IMR-90 (cell line): ENCODE measurements at regions not wholly inside any gene's neighbourhood (a gene's known extent, or its start where the extent isn't known, plus 50 kb on each side); places are given as distances from the start of the nearest gene placed in this dataset.
A peak's percentile ranks its signal among the peaks of the same experiment; 100 is the strongest.

ENCODE experiments used
- ATAC-seq: fragments of 200-7000 bp; cut with Tn5 transposase; 2 replicates; pipeline ENCODE4 v1.9.1; 2020; ENCODE audit warnings: low read depth, mild to moderate bottlenecking, moderate library complexity
- BruUV-seq: library from RNA; stranded (reverse); fragments of 400-500 nt; replicated peaks from 2 replicates; lab custom pipeline; 2021; lab: Mats Ljungman, UMichigan
- CTCF ChIA-PET: fragments of 300-600 bp; formaldehyde crosslinking; extraction: SDS; loops from one replicate; lab custom pipeline; 2021; ENCODE audit warnings: antibody characterized with exemption; lab: Yijun Ruan, JAX
- POLR2A ChIA-PET: fragments of 300-600 bp; sonication (Branson Sonifier 250); formaldehyde crosslinking; loops from one replicate; lab custom pipeline; 2022; ENCODE audit warnings: antibody characterized with exemption; ENCODE audit not compliant: unreplicated experiment; lab: Charles Lee
- DNase-seq: peaks from one replicate; pipeline ENCODE4 v3.0.0; 2013
- H2AFZ ChIP-seq: replicated peaks from 2 replicates; pipeline ENCODE3; 2013; ENCODE audit warnings: low read length, mild to moderate bottlenecking; ENCODE audit not compliant: poor library complexity
- H2AK5ac ChIP-seq: 2 replicates; pipeline ENCODE4 v1.6.1; 2013; ENCODE audit warnings: low read depth, low read length, inconsistent platforms
- H2AK9ac ChIP-seq: replicated peaks from 2 replicates; pipeline ENCODE3; 2013; ENCODE audit warnings: mild to moderate bottlenecking, low read depth, low read length, moderate library complexity; ENCODE audit not compliant: poor library complexity
- H2BK120ac ChIP-seq: 2 replicates; pipeline ENCODE4 v1.6.1; 2013; ENCODE audit warnings: low read depth, low read length, inconsistent platforms
- H2BK15ac ChIP-seq: 3 replicates; pipeline ENCODE4 v1.6.1; 2013; ENCODE audit warnings: low read depth, low read length, inconsistent platforms
- H2BK20ac ChIP-seq: 2 replicates; pipeline ENCODE4 v1.6.1; 2013; ENCODE audit warnings: low read depth, mild to moderate bottlenecking, inconsistent platforms, low read length, moderate library complexity
- H2BK5ac ChIP-seq: 2 replicates; pipeline ENCODE4 v1.6.1; 2013; ENCODE audit warnings: mild to moderate bottlenecking, low read depth, low read length, inconsistent platforms; ENCODE audit not compliant: poor library complexity, severe bottlenecking
- H3K14ac ChIP-seq: replicated peaks from 2 replicates; pipeline ENCODE4 v1.6.1; 2013; ENCODE audit warnings: low read depth, low read length, inconsistent platforms
- H3K18ac ChIP-seq: 2 replicates; pipeline ENCODE4 v1.6.1; 2013; ENCODE audit warnings: low read depth, low read length, control low read depth
- H3K23ac ChIP-seq: 2 replicates; pipeline ENCODE4 v1.6.1; 2013; ENCODE audit warnings: low read depth, low read length, inconsistent platforms
- H3K27ac ChIP-seq: 2 replicates; pipeline ENCODE4 v1.5.1; 2013; ENCODE audit warnings: mild to moderate bottlenecking, control low read depth, low read length; ENCODE audit not compliant: insufficient read depth
- H3K27me3 ChIP-seq: 2 replicates; pipeline ENCODE4 v1.6.1; 2013; ENCODE audit warnings: low read length; ENCODE audit not compliant: control insufficient read depth, insufficient read depth
- H3K36me3 ChIP-seq: 2 replicates; pipeline ENCODE4 v1.6.1; 2013; ENCODE audit warnings: low read length, mixed read lengths; ENCODE audit not compliant: control insufficient read depth, insufficient read depth
- H3K4ac ChIP-seq: 2 replicates; pipeline ENCODE4 v1.6.1; 2013; ENCODE audit warnings: low read depth, low read length, inconsistent platforms
- H3K4me1 ChIP-seq: 2 replicates; pipeline ENCODE4 v1.6.1; 2013; ENCODE audit warnings: low read length, mixed read lengths; ENCODE audit not compliant: control insufficient read depth, insufficient read depth
- H3K4me2 ChIP-seq: 2 replicates; pipeline ENCODE4 v1.6.1; 2013; ENCODE audit warnings: low read depth, mild to moderate bottlenecking, control low read depth, low read length, moderate library complexity
- H3K4me3 ChIP-seq: 2 replicates; pipeline ENCODE4 v1.5.1; 2013; ENCODE audit warnings: low read depth, mild to moderate bottlenecking, control low read depth, low read length, moderate library complexity; ENCODE audit not compliant: insufficient read depth
- H3K56ac ChIP-seq: 2 replicates; pipeline ENCODE4 v1.6.1; 2013; ENCODE audit warnings: low read length, inconsistent platforms; ENCODE audit not compliant: insufficient read depth; ENCODE audit errors: extremely low read depth
- H3K79me1 ChIP-seq, 2 experiments: 2 replicates each; pipeline ENCODE4 v1.6.1; 2013; ENCODE audit warnings: low read length in 2 of 2, inconsistent platforms in 1 of 2, low read depth in 1 of 2
- H3K9ac ChIP-seq: 2 replicates; pipeline ENCODE4 v1.6.1; 2013; ENCODE audit warnings: low read depth, low read length, control low read depth
- H3K9me1 ChIP-seq: 2 replicates; pipeline ENCODE4 v1.6.1; 2013; ENCODE audit warnings: low read length, inconsistent platforms; ENCODE audit not compliant: insufficient read depth
- H3K9me3 ChIP-seq: 2 replicates; pipeline ENCODE4 v1.6.1; 2013; ENCODE audit warnings: low read length; ENCODE audit not compliant: control insufficient read depth, insufficient read depth
- H4K20me1 ChIP-seq: 2 replicates; pipeline ENCODE4 v1.6.1; 2013; ENCODE audit warnings: low read length, inconsistent platforms; ENCODE audit not compliant: insufficient read depth
- H4K5ac ChIP-seq: 2 replicates; pipeline ENCODE4 v1.6.1; 2013; ENCODE audit warnings: mild to moderate bottlenecking, low read depth, low read length, control low read depth
- H4K8ac ChIP-seq, 2 experiments: 2 replicates each; pipeline ENCODE4 v1.6.1; 2013; ENCODE audit warnings: low read depth in 2 of 2, low read length in 2 of 2, control low read depth in 1 of 2, inconsistent platforms in 1 of 2
- H4K91ac ChIP-seq: 2 replicates; pipeline ENCODE4 v1.6.1; 2013; ENCODE audit warnings: low read depth, low read length, inconsistent platforms; ENCODE audit not compliant: insufficient read depth
- BHLHE40 ChIP-seq: fragments of 150-350 bp; IDR thresholded peaks from 2 replicates; pipeline ENCODE4 v1.6.1; 2016; ENCODE audit warnings: mild to moderate bottlenecking, low read depth, low read length
- CEBPB ChIP-seq: IDR thresholded peaks from 2 replicates; pipeline ENCODE4 v1.6.1; 2012; ENCODE audit warnings: low read depth, low read length, improper control_type of control experiment
- CHD1 ChIP-seq: IDR thresholded peaks from 2 replicates; pipeline ENCODE4 v1.6.1; 2012; ENCODE audit warnings: low read depth, low read length, improper control_type of control experiment
- CTCF ChIP-seq: conservative IDR thresholded peaks from 2 replicates; pipeline ENCODE4 v1.5.1; 2012; ENCODE audit warnings: mild to moderate bottlenecking, low read depth, low read length, improper control_type of control experiment
- FOS ChIP-seq: fragments of 150-350 bp; IDR thresholded peaks from 2 replicates; pipeline ENCODE4 v1.6.1; 2016; ENCODE audit warnings: low read depth, low read length
- MAFK ChIP-seq: IDR thresholded peaks from 2 replicates; pipeline ENCODE4 v1.6.1; 2012; ENCODE audit warnings: low read depth, low read length, improper control_type of control experiment
- MAZ ChIP-seq: IDR thresholded peaks from 2 replicates; pipeline ENCODE4 v1.6.1; 2012; ENCODE audit warnings: low read depth, mild to moderate bottlenecking, low read length, improper control_type of control experiment, moderate library complexity, borderline replicate concordance
- MXI1 ChIP-seq: IDR thresholded peaks from 2 replicates; pipeline ENCODE4 v1.6.1; 2012; ENCODE audit warnings: low read depth, mild to moderate bottlenecking, low read length, moderate library complexity, borderline replicate concordance
- NFE2L2 ChIP-seq: fragments of 150-350 bp; IDR thresholded peaks from 2 replicates; pipeline ENCODE4 v1.6.1; 2016; ENCODE audit warnings: low read depth, mild to moderate bottlenecking, low read length
- POLR2A ChIP-seq: IDR thresholded peaks from 2 replicates; pipeline ENCODE4 v1.6.1; 2012; ENCODE audit warnings: mild to moderate bottlenecking, low read depth, low read length
- RAD21 ChIP-seq: IDR thresholded peaks from 2 replicates; pipeline ENCODE4 v1.6.1; 2012; ENCODE audit warnings: low read length, improper control_type of control experiment
- RCOR1 ChIP-seq: IDR thresholded peaks from 2 replicates; pipeline ENCODE4 v1.6.1; 2012; ENCODE audit warnings: mild to moderate bottlenecking, low read length, improper control_type of control experiment; ENCODE audit not compliant: insufficient replicate concordance
- RFX5 ChIP-seq: IDR thresholded peaks from 2 replicates; pipeline ENCODE4 v1.8.0; 2012; ENCODE audit warnings: low read depth, mild to moderate bottlenecking, low read length, moderate library complexity
- SMC3 ChIP-seq: fragments of 150-350 bp; IDR thresholded peaks from 2 replicates; pipeline ENCODE4 v1.6.1; 2016; ENCODE audit warnings: low read depth, mild to moderate bottlenecking, antibody characterized with exemption, low read length, moderate library complexity
- USF2 ChIP-seq: fragments of 150-350 bp; IDR thresholded peaks from 2 replicates; pipeline ENCODE4 v1.6.1; 2017; ENCODE audit warnings: mild to moderate bottlenecking, antibody characterized with exemption, low read length, low read depth
- dilution Hi-C: fragments of 300-500 bp; cut with HindIII; formaldehyde crosslinking; loops from one replicate; pipeline ENCODE4 v1.14.3; 2018; ENCODE audit warnings: low sequenced_read_pairs; ENCODE audit not compliant: unreplicated experiment
- in situ Hi-C: fragments of 300-500 bp; cut with MboI; formaldehyde crosslinking; loops from 3 replicates; pipeline ENCODE4 v1.14.3; 2019; ENCODE audit warnings: low sequenced_read_pairs, inconsistent platforms, mixed read lengths
- intact Hi-C: fragments of 100-400 bp; cut with micrococcal nuclease; formaldehyde crosslinking; loops from 2 replicates; pipeline ENCODE4 v1.10.0; 2022
- TF ChIP-seq, protein P1 (sequence below): fragments of 150-350 bp; IDR thresholded peaks from 2 replicates; pipeline ENCODE4 v1.6.1; 2016; ENCODE audit warnings: low read depth, mild to moderate bottlenecking, low read length, moderate library complexity, borderline replicate concordance

DNA sequence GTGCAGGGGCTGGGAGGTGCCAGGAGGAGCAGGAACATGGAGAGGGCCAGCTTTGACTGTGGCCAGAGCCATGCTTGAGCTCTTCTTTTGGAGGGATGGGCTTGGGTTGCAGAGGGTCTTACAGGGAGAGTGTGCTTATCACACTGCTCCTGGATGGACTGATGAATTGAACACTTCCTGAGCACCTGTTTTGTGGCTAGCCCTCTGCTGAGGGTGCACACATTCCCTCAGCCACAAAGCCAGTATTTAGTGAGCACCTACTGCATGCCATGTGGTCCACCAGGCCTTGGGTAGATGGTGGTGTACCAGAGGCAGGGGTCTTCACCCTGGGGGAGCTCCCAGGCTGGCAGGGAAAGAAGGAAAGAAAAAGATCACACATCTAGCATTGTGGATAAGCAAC is 118.9 kb downstream of the SLC25A47 start:
- H4K5ac ChIP-seq, result no peak overlapping the region
- H3K18ac ChIP-seq, result no peak overlapping the region
- no peak overlapping the region for H3K23ac ChIP-seq
- no peak overlapping the region for H3K27ac ChIP-seq
- ChIA-PET CTCF (interaction anchor here (0.6 to 1.3 kb wide), 2 partner anchors 25 to 582 kb away, joined by 3 to 4 read pairs; no protein-coding TSS in a partner anchor), POLR2A (no interaction called here)
- H3K9ac ChIP-seq, result no peak overlapping the region
- H2AFZ ChIP-seq, result no peak overlapping the region
- no peak overlapping the region for H4K8ac ChIP-seq
- no peak overlapping the region; the same call in 1 of the 2 replicates for H2BK20ac ChIP-seq
- H3K56ac ChIP-seq, result no peak overlapping the region
- H3K9me1 ChIP-seq, result peaks cover 15% of the 10 kb centered on the region; the same call in 1 of the 2 replicates
- no peak overlapping the region for H2BK15ac ChIP-seq
- peaks cover 29% of the 10 kb centered on the region for H3K4me1 ChIP-seq
- H3K27me3 ChIP-seq, result no peaks in the 10 kb centered on the region
- no peak overlapping the region for H2AK9ac ChIP-seq
- in situ Hi-C loops, result no loop called here
- H2BK120ac ChIP-seq, result 0 out of 2 replicates have a peak overlapping the region, but pooled peaks have one; percentile 7
- peaks cover 7 to 45% of the 10 kb centered on the region in 2 experiments; a peak in 3 of 4 replicates for H3K79me1 ChIP-seq
- no peak for TF ChIP-seq RCOR1
- TF ChIP-seq MXI1, result no peak
- no peak for TF ChIP-seq POLR2A
- no peak for TF ChIP-seq RAD21
- no peak for TF ChIP-seq SMC3
- TF ChIP-seq NFE2L2, result no peak
- no peak for TF ChIP-seq CEBPB
- TF ChIP-seq CTCF, result no peak
- TF ChIP-seq CHD1, result no peak
- no peak for TF ChIP-seq RFX5
- no peak for TF ChIP-seq BHLHE40
- TF ChIP-seq, protein P1, sequence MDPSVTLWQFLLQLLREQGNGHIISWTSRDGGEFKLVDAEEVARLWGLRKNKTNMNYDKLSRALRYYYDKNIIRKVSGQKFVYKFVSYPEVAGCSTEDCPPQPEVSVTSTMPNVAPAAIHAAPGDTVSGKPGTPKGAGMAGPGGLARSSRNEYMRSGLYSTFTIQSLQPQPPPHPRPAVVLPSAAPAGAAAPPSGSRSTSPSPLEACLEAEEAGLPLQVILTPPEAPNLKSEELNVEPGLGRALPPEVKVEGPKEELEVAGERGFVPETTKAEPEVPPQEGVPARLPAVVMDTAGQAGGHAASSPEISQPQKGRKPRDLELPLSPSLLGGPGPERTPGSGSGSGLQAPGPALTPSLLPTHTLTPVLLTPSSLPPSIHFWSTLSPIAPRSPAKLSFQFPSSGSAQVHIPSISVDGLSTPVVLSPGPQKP, result no peak
- no peak for TF ChIP-seq MAZ
- TF ChIP-seq USF2, result no peak
- TF ChIP-seq FOS, result no peak
- TF ChIP-seq MAFK, result no peak
- H3K9me3 ChIP-seq, result no peaks in the 10 kb centered on the region
- intact Hi-C loops, result no loop called here
- no TSS peak for BruUV-seq
- no peak overlapping the region for H3K4me3 ChIP-seq
- no peak overlapping the region for H3K4me2 ChIP-seq
- H4K20me1 ChIP-seq, result peaks cover 26% of the 10 kb centered on the region
- DNase-seq (no peak), ATAC-seq (no peak)
- H4K91ac ChIP-seq, result no peak overlapping the region
- H3K4ac ChIP-seq, result no peak overlapping the region
- dilution Hi-C loops, result no loop called here
- no peak overlapping the region for H3K14ac ChIP-seq
- H2BK5ac ChIP-seq, result no peak overlapping the region
- no peaks in the 10 kb centered on the region for H3K36me3 ChIP-seq
- peak overlapping the region; percentile 37; the same call in 1 of the 2 replicates for H2AK5ac ChIP-seq
